HG02798 (cell line): ENCODE measurements at regions not wholly inside any gene's neighbourhood (a gene's known extent, or its start where the extent isn't known, plus 50 kb on each side); places are given as distances from the start of the nearest gene placed in this dataset.

ENCODE experiments used
- ATAC-seq: cut with Tn5 transposase; IDR thresholded peaks from one replicate; pipeline ENCODE4 v1.9.1; 2021; ENCODE audit warnings: mild to moderate bottlenecking; ENCODE audit not compliant: unreplicated experiment, poor library complexity

GRCh38 chr15:96255599-96255998 is 74.9 kb upstream of the NR2F2 start:
- no peak for ATAC-seq

- ATAC-seq = peak; percentile 87
These were observed 68.9 kb upstream of the NR2F2 start for GRCh38 chr15:96261575-96262034.

GRCh38 chr15:96262097-96262496 is 68.4 kb upstream of the NR2F2 start:
- no peak for ATAC-seq

GRCh38 chr15:96262549-96263489 is 67.7 kb upstream of the NR2F2 start:
- no peak for ATAC-seq

GRCh38 chr15:96264351-96264798 is 66.1 kb upstream of the NR2F2 start:
- no peak for ATAC-seq

GRCh38 chr15:96264801-96265515 is 65.5 kb upstream of the NR2F2 start:
- no peak for ATAC-seq

- no peak for ATAC-seq
These were observed 64.0 kb upstream of the NR2F2 start for GRCh38 chr15:96266456-96266855.

- no peak for ATAC-seq
These were observed 63.0 kb upstream of the NR2F2 start for GRCh38 chr15:96267463-96267862.

GRCh38 chr15:96268442-96269204 is 61.9 kb upstream of the NR2F2 start:
- ATAC-seq = no peak

GRCh38 chr15:96270581-96271172 is 59.8 kb upstream of the NR2F2 start:
- no peak for ATAC-seq

- no peak for ATAC-seq
These were observed 58.1 kb upstream of the NR2F2 start for GRCh38 chr15:96272427-96272826.

GRCh38 chr15:96273317-96274086 is 57.0 kb upstream of the NR2F2 start:
- peak; percentile 59 for ATAC-seq

- ATAC-seq = no peak
These were observed 56.4 kb upstream of the NR2F2 start for GRCh38 chr15:96274087-96274440.

- no peak for ATAC-seq
These were observed 55.8 kb upstream of the NR2F2 start for GRCh38 chr15:96274698-96275097.

GRCh38 chr15:96276438-96277210 is 53.9 kb upstream of the NR2F2 start:
- ATAC-seq = no peak
